ENCODE measurements at regions not wholly inside any gene's neighbourhood (a gene's known extent, or its start where the extent isn't known, plus 50 kb on each side); places are given as distances from the start of the nearest gene placed in this dataset.
"Not testable (repeated sequence)": the region's sequence is repeated elsewhere in the genome, so short reads cannot be mapped to it uniquely, and the experiment has no call there.

DNA sequence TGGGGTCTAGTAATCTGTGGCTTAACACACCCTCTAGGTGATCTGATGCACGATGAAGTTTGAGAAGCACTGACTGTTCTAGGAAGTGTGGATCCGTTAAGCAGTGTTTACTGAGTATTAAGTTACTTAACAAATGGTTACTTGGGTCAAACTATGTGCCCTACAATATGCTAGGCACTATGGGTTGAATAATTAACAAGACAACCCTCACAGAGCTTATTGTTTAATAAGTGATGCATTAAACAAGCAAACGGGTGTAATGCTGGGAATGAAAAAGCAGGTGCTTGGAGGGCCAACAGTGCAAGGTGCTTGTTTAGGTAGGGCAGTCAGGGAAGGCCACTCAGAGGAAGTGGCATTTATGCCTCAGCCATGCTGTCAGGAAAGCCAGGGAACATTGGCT lies 378.0 kb upstream of the PODXL start:
- DNase-seq (ENCODE audit: low spot score) = no peak

DNA sequence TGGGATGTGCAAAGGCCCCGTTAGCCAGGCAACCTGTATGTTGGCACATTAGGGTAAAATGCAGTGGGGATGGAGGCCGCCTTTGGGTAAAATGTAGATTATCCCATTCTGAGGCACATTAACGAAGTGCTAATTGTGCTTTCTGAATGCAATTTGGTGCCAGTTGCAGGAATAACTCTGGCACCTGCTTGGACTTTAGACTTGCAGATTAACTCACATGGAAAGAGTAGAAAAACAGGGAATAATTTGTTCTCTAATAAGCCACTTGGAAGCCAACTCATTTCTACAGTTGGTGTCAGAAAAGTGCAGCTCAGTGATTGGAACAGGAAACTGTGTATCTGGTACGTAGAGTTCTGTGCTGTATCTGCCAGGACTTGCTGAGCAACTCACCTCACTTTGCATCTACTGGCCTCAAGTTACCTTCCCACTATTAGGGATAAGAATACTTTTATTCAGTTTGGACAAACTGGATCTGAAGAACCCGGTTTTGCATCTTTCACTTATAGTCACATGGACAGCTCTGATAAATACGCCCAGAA lies 377.4 kb upstream of the PODXL start:
- no peak for DNase-seq (ENCODE audit: low spot score)

GRCh38 chr7:131933219-131933618 lies 376.8 kb upstream of the PODXL start:
- DNase-seq (ENCODE audit: low spot score) = not testable (repeated sequence)

DNA sequence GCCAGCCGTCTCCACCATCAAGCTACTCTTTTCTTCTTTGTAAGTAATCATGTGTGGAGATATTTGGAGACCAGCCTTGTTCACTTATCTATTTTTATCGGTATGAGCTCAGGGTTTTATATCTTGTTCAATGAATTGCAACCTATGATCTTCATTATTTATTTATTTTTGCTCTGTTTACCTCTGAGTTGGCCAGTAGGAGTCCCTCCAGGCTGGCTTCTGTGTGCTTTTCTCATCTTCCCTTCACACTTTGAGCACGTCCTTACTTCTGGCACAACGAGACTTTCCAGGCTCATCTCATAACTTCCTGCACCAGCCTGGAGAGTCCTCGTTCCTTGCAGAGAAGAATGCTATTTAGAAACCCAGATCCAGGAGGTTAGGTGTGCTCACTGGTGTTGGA lies 375.8 kb upstream of the PODXL start:
- DNase-seq (ENCODE audit: low spot score) = no peak

- DNase-seq (ENCODE audit: low spot score) = no peak
These were observed 374.9 kb upstream of the PODXL start for GRCh38 chr7:131931370-131931769.

GRCh38 chr7:131929632-131930031 lies 373.2 kb upstream of the PODXL start:
- DNase-seq (ENCODE audit: low spot score) = no peak

- DNase-seq (ENCODE audit: low spot score) = no peak
These were observed 371.5 kb upstream of the PODXL start for GRCh38 chr7:131927770-131928423.

DNA sequence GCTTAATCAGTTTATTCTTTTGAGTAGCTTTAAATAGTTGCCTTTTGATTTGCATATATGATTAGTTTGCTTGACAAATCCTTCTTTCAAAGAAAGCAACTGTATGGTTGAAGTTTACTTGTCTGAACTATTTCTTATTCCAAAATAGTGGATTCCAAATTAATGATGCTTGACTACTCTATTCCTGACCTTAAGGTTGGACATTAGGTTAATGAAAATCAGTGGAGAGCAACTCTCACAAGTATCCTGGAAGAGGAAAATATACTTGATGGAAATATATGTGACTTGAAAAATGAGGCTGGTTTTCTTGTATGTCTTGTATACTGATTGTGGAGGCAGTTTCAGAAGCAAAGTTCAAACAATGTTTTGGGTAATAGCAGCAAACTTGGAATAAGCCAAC lies 369.2 kb upstream of the PODXL start:
- no peak for DNase-seq (ENCODE audit: low spot score)

GRCh38 chr7:131924857-131925256 lies 368.4 kb upstream of the PODXL start:
- no peak for DNase-seq (ENCODE audit: low spot score)

DNA sequence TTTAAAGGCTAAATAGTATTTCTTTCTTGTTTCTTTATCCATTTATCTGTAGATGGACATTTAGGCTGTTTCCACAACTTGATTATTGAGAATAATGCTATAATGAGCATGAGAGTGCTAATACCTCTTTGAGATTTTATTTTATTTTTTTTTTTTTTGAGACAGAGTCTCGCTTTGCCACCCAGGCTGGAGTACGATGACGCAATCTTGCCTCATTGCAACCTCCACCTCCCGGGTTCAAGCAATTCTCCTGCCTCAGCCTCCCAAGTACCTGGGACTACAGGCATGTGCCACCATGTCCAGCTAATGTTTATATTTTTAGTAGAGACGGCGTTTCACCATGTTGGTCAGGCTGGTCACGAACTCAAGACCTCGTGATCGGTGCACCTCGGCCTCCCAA lies 366.5 kb upstream of the PODXL start:
- DNase-seq (ENCODE audit: low spot score) = not testable (repeated sequence)

DNA sequence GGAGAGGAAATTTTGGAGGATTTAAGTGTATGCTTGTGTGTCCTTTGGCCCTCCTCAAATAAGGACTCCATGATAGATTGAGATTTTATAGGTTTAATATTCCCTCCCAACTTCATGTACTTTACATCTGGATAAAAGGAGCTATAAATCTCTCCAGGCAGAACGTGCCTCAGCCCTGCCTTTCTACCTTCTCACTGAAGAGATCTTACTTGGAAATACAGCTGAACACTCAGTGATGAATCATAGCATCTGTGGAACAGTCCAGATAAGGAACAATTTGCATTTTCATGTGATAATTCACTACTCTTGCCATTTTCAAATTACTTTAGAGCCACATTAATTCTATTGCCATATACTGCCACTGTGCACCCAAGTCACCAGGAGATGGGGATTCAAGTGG lies 364.6 kb upstream of the PODXL start:
- no peak for DNase-seq (ENCODE audit: low spot score)

GRCh38 chr7:131919920-131920709 lies 363.7 kb upstream of the PODXL start:
- DNase-seq (ENCODE audit: low spot score) = no peak

DNA sequence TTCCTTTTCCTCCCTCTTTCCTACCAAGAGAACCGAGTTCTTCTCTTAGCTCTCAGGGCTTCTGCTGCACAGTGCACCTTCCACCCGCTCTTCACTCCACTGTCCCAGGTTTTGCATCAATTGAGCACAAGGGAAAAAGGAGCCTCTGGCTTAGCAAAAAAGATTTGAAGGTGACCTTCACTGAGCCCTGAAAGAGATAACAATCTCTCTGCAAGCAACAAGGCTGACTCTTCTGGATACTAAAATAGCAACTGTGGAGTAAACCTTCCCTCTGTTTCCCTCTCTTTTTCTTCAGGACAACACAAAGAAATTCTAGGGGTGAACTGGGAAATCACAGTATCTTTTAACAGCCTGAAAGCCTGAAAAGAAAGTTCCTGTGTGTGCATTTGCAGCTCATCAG lies 354.7 kb upstream of the PODXL start:
- no peak for DNase-seq (ENCODE audit: low spot score)

GRCh38 chr7:131909151-131909768 lies 352.8 kb upstream of the PODXL start:
- no peak for DNase-seq (ENCODE audit: low spot score)

GRCh38 chr7:131908714-131909113 lies 352.3 kb upstream of the PODXL start:
- DNase-seq (ENCODE audit: low spot score) = no peak

GRCh38 chr7:131905471-131905973 lies 349.1 kb upstream of the PODXL start:
- no peak for DNase-seq (ENCODE audit: low spot score)

- DNase-seq (ENCODE audit: low spot score) = no peak
These were observed 348.4 kb upstream of the PODXL start for GRCh38 chr7:131904760-131905327.

- DNase-seq (ENCODE audit: low spot score) = no peak
These were observed 346.9 kb upstream of the PODXL start for GRCh38 chr7:131903315-131903714.

DNA sequence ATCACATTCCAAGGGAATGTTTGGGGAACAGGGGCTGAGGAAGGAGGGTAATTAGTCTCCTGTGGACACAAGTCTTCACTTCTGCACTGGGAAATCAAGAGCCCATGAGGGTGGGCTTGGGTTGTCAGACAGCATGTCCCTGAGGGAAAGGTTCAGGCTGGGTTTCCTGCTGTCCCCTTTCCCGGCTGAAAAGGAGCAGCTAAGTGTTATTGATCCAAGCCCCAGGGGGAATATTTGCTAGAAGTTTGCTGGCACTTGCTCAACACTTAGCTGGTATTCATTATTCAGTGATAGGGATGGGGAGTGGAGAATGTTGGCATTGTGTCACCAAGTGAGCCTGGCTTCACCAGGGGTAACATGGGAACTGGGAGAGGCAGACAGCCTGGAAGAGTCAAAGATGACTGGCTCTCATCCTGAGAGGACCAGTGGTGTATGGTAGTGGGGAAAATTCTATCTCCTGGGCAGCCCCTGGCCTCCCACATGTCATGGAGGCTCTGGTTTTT lies 344.4 kb upstream of the PODXL start:
- no peak for DNase-seq (ENCODE audit: low spot score)

- DNase-seq (ENCODE audit: low spot score) = no peak
These were observed 343.0 kb upstream of the PODXL start for GRCh38 chr7:131899271-131900030.

- no peak for DNase-seq (ENCODE audit: low spot score)
These were observed 342.0 kb upstream of the PODXL start for GRCh38 chr7:131898418-131898817.

- no peak for DNase-seq (ENCODE audit: low spot score)
These were observed 341.4 kb upstream of the PODXL start for GRCh38 chr7:131897790-131898165.

All from CD4-positive, alpha-beta T cell treated with Interleukin-6 at 100 ng/mL for 8 hours (primary cell).